ENCODE measurements at regions not wholly inside any gene's neighbourhood (a gene's known extent, or its start where the extent isn't known, plus 50 kb on each side); places are given as distances from the start of the nearest gene placed in this dataset.

GRCh38 chr13:103598671-103599070 lies 532.5 kb upstream of the SLC10A2 start:
- Mint-ChIP-seq H3K36me3 (ENCODE audit: low read depth) (no peaks in the 10 kb centered on the region), H3K4me1 (no peaks in the 10 kb centered on the region), H3K27ac (no peak overlapping the region), H3K4me3 (no peak overlapping the region), H3K9me3 (peaks cover 9% of the 10 kb centered on the region), H3K27me3 (ENCODE audit: insufficient read depth) (no peaks in the 10 kb centered on the region)
- no peak overlapping the region for H3K27ac ChIP-seq (ENCODE audit: low read depth, low read length)
- H3K4me1 ChIP-seq (ENCODE audit: control insufficient read depth, insufficient read depth, low read length), result no peaks in the 10 kb centered on the region
- no peak for DNase-seq
- no peak overlapping the region for H3K9ac ChIP-seq (ENCODE audit: extremely low read depth, low read length, poor library complexity, severe bottlenecking)
- no peaks in the 10 kb centered on the region for H3K27me3 ChIP-seq (ENCODE audit: control insufficient read depth, insufficient read depth, low read length, poor library complexity, severe bottlenecking)
- H3K9me3 ChIP-seq (ENCODE audit: control insufficient read depth, low read length), result no peaks in the 10 kb centered on the region
- no peak for TF ChIP-seq CTCF (conservative IDR thresholded peaks at IDR 0.05)
- no peaks in the 10 kb centered on the region for H3K36me3 ChIP-seq (ENCODE audit: control insufficient read depth, insufficient read depth, low read length)
- no peak overlapping the region for H3K4me3 ChIP-seq (ENCODE audit: low read length)

DNA sequence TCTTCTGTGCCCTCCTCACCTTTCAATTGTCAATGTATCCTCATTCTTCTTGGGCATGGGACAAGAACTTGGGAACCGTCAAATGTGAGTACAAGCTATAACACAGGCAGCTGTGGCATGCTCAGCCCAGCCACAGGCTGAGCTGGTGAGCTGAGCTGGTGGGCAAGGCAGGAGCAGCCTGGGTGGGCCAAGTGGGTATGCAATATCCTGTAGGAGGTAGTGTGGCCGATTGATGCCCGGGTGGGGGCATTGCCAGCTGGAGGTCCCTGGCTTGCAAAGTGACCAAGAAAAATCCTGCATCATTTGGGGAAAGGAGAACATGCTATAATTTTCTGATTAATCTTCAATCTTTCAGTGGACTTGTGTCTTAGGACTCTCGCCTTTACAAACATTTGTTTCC lies 507.2 kb upstream of the SLC10A2 start:
- no peaks in the 10 kb centered on the region for H3K36me3 Mint-ChIP-seq (ENCODE audit: low read depth)
- Histone ChIP-seq H3K9me3 (ENCODE audit: control insufficient read depth, low read length) (peaks cover 16% of the 10 kb centered on the region), H3K4me1 (ENCODE audit: control insufficient read depth, insufficient read depth, low read length) (no peaks in the 10 kb centered on the region), H3K27me3 (ENCODE audit: control insufficient read depth, insufficient read depth, low read length, poor library complexity, severe bottlenecking) (no peaks in the 10 kb centered on the region), H3K4me3 (ENCODE audit: low read length) (no peak overlapping the region), H3K27ac (ENCODE audit: low read depth, low read length) (no peak overlapping the region), H3K36me3 (ENCODE audit: control insufficient read depth, insufficient read depth, low read length) (no peaks in the 10 kb centered on the region), H3K9ac (ENCODE audit: extremely low read depth, low read length, poor library complexity, severe bottlenecking) (no peak overlapping the region)
- no peaks in the 10 kb centered on the region for H3K4me1 Mint-ChIP-seq
- WGBS, 2 experiments (ENCODE audit: insufficient coverage in 1 of 2, insufficient read length in 1 of 2), result 93 to 100% methylated on average over 2 to 4 of the region's 4 CpGs
- TF ChIP-seq CTCF (conservative IDR thresholded peaks at IDR 0.05), result no peak
- no peaks in the 10 kb centered on the region for H3K27me3 Mint-ChIP-seq (ENCODE audit: insufficient read depth)
- no peak overlapping the region for H3K27ac Mint-ChIP-seq
- H3K4me3 Mint-ChIP-seq, result no peak overlapping the region
- peaks cover 19% of the 10 kb centered on the region for H3K9me3 Mint-ChIP-seq
- no peak for DNase-seq

DNA sequence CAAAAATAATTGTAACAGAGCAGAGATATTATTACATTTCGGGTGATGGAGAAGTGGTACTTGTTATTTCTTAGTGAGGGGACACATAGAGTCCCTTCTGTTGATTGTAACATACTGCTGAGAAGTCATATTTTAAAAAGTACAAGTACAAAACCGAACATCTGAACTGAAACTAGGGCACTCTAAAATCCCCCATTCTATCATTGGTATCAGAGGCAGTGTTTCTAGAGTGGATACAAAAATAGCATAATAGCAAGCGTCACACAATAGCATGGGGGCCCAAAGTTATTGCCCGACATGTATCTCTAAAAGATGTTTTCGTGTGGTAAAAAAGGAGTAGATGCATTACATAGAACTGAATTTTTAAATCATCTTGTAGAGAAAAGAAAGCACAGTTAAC lies 502.1 kb upstream of the SLC10A2 start:
- Mint-ChIP-seq H3K4me3 (no peak overlapping the region), H3K9me3 (peaks cover 3% of the 10 kb centered on the region), H3K36me3 (ENCODE audit: low read depth) (no peaks in the 10 kb centered on the region), H3K27ac (no peak overlapping the region), H3K4me1 (peaks cover 6% of the 10 kb centered on the region), H3K27me3 (ENCODE audit: insufficient read depth) (no peaks in the 10 kb centered on the region)
- no peaks in the 10 kb centered on the region for H3K4me1 ChIP-seq (ENCODE audit: control insufficient read depth, insufficient read depth, low read length)
- no peak for TF ChIP-seq CTCF (conservative IDR thresholded peaks at IDR 0.05)
- no peak for DNase-seq
- peaks cover 9% of the 10 kb centered on the region for H3K9me3 ChIP-seq (ENCODE audit: control insufficient read depth, low read length)
- no peaks in the 10 kb centered on the region for H3K36me3 ChIP-seq (ENCODE audit: control insufficient read depth, insufficient read depth, low read length)
- H3K9ac ChIP-seq (ENCODE audit: extremely low read depth, low read length, poor library complexity, severe bottlenecking), result no peak overlapping the region
- no peak overlapping the region for H3K27ac ChIP-seq (ENCODE audit: low read depth, low read length)
- H3K4me3 ChIP-seq (ENCODE audit: low read length), result no peak overlapping the region
- no peaks in the 10 kb centered on the region for H3K27me3 ChIP-seq (ENCODE audit: control insufficient read depth, insufficient read depth, low read length, poor library complexity, severe bottlenecking)
- 91 to 95% methylated on average over 3 to 5 of the region's 5 CpGs for WGBS, 2 experiments (ENCODE audit: insufficient coverage in 1 of 2, insufficient read length in 1 of 2)

Data from endodermal cell (in vitro differentiated cells).